ENCODE measurements at regions not wholly inside any gene's neighbourhood (a gene's known extent, or its start where the extent isn't known, plus 50 kb on each side); places are given as distances from the start of the nearest gene placed in this dataset.

- TF ChIP-seq EZH2 (IDR thresholded peaks at IDR 0.05; ENCODE audit: borderline replicate concordance, insufficient read depth, low read depth, low read length, poor library complexity, severe bottlenecking) (no peak), CTCF (IDR thresholded peaks at IDR 0.05) (no peak)
These were observed 218.3 kb downstream of the ICOS start for GRCh38 chr2:204154863-204155262.
